HG02623 (cell line): ENCODE measurements at regions not wholly inside any gene's neighbourhood (a gene's known extent, or its start where the extent isn't known, plus 50 kb on each side); places are given as distances from the start of the nearest gene placed in this dataset.
"Not testable (repeated sequence)": the region's sequence is repeated elsewhere in the genome, so short reads cannot be mapped to it uniquely, and the experiment has no call there.

Source experiments
- ATAC-seq: cut with Tn5 transposase; IDR thresholded peaks from one replicate; pipeline ENCODE4 v1.9.1; 2021; ENCODE audit warnings: moderate library complexity; ENCODE audit not compliant: unreplicated experiment

GRCh38 chr15:20204177-20204866 is 337.3 kb downstream of the GOLGA6L6 start:
- ATAC-seq: not testable (repeated sequence)

DNA sequence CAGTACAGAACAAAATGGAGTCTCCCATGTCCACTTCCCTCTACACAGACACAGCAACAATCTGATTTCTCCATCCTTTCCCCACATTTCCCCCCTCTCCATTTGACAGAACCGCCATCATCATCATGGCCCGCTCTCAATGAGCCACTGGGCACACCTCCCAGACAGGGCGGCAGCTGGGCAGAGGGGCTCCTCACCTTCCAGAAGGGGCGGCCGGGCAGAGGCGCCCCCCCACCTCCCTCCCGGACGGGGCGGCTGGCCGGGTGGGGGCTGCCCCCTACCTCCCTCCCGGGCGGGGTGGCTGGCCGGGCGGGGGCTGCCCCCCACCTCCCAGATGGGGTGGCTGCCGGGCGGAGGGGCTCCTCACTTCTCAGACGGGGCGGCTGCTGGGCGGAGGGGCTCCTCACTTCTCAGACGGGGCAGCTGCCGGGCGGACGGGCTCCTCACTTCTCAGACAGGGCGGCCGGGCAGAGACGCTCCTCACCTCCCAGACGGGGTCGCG is 337.9 kb downstream of the GOLGA6L6 start:
- ATAC-seq: not testable (repeated sequence)

DNA sequence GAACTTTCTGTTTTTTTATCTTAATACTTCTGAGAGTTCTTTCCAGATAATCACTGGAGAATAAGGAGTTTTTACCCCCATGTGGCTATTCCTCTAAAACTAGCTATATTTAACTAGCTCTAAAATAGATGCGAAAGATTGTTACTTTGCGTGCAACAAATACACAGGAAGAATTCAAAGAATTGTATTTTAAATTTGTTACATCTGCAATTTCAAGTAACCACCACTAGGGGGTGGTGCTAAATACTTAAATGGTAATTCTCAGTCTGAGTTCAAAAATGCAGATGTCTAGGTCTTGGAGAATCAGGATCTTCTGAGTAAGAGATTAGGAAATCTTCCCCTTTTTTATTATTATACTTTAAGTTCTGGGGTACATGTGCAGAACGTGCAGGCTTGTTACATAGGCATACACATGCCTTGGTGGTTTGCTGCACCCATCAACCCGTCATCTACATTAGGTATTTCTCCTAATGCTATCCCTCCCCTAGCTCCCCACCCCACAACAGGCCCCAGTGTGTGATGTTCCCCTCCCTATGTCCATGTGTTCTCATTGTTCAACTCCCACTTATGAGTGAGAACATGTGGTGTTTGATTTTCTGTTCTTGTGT is 346.9 kb downstream of the GOLGA6L6 start:
- not testable (repeated sequence) for ATAC-seq

GRCh38 chr15:20192982-20193929 is 348.3 kb downstream of the GOLGA6L6 start:
- peak; percentile 91 for ATAC-seq

DNA sequence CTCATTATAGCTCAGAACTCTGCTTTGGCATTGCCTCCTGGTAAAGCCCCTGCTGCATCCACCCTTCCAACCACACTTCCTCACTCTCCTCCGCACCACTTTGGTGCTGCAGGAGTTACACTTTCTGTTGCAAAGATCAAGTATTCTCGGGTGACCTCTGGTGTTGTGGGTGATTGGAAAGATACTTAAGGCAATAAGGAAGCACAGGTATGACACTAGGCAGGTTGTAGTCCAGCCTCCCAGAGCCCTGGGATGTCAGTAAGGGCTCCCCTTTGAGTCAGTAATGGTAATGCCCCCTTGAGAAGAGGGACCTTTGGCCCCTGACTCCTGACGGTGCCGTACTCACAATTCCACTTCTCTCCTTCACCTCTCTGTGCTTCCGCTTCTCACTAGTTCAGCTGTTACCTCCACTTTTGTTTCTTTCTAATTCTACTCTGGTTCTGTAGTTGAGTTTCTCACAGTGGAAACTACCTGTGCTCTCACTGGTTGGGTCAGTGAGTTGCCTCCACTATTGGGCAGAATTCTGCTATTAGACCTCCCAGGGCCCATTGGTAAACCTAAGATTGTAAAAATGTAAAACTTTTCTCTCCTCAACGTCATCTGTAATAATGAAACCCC is 350.0 kb downstream of the GOLGA6L6 start:
- not testable (repeated sequence) for ATAC-seq

DNA sequence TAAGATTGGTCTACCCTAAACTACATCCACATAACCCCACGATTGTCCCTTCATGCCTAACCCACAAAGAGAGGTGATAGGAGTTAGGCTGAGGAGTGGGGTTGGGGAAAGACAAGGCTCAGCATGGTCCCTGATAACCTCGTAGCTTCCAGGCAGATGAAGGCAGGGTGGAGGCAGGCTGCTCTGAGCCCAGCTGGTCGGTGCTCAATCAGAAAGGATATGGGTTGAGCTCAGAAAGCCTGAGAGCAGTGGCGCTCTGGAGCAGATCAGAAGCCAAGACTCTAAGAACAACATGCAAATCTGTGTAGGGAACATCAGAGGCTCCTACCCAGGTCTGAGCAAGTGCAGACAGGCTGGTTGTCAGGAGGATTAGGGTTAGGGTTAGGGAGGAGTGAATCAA is 353.0 kb downstream of the GOLGA6L6 start:
- not testable (repeated sequence) for ATAC-seq

DNA sequence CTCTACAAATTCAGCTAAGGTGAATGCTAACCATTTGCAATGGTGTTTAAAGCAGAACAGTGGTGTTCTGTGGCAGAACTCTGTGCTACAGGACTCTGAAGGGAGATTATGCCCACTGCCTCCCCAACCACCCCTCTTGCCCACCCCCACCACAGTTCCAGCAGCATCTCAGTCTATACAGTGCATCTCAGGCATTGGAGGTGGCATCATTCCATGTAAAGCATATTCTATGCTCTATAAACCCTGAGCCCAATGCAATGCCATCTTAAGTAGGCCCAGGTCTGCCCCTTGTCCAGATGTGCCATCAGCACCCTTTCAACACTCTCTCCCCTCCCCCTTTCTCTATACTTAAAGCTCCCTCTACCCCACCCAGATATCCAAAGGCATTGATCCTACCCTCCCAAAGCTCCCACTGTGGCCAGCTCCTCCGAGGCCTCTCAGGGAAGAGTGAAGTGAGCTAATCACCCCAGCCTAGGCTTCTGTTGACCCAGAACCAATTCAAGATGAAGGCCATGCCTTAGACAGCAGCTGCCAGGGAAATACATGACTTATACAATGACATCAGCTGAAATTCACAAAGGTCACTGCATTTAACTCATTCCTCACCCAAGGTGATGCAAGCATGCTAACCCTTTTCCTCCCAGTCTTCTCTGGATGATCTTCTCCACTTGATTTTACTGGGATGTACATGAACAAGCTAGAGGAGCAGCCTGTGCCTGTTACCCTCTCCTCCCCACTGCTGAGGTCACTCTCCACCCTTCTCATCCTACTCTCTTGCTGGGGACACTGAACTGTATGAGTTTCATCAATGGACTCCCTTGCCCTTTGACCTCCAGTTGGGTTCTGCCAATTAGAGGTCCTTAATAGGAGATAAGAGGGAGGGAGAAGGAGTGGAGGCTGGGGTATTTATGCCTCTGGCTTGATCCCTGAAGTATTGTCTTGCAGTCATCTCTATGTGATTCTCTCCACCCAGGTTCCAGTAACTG is 353.9 kb downstream of the GOLGA6L6 start:
- ATAC-seq: not testable (repeated sequence)

DNA sequence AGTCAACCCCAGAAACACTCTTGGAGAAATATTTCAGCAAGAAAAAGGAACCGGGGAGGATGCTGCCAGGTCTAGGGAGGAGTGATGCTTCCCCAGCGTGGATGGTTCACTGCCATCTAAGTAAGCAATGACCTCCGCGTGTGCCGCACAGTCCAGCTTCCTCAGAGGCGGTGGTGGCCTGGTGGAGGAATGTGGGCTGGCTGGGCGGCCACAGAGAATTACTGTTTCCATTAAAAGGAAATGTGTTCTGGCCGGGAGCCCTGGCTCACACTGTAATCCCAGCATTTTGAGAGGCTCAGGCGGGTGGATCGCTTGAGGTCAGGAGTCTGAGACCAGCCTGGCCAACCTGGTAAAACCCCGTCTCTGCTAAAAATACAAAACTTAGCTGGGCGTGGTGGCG is 356.7 kb downstream of the GOLGA6L6 start:
- not testable (repeated sequence) for ATAC-seq

- not testable (repeated sequence) for ATAC-seq
Measured at GRCh38 chr15:20168221-20168620, 373.4 kb downstream of the GOLGA6L6 start.

DNA sequence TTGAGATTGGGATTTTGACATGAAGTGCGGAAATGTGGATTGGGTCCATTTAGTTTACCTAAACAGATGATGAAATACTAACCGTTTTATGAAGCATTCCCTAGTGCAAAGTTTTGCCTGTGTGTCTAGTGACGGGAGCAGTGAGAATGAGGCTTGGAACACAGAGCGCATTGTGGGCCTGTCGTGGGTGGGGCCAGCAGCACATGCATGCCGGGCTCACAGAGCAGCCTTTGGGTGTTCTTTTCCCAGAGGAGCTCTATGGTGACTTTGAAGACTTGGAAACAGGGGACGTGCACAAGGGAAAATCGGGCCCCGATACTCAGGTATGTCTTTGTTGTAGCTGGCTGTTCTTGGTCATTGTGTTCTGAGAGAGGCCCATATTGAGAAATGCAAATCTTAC is 388.1 kb downstream of the GOLGA6L6 start:
- not testable (repeated sequence) for ATAC-seq

- not testable (repeated sequence) for ATAC-seq
Measured at GRCh38 chr15:20148679-20149078, 392.9 kb downstream of the GOLGA6L6 start.

GRCh38 chr15:20148008-20148407 is 393.6 kb downstream of the GOLGA6L6 start:
- not testable (repeated sequence) for ATAC-seq

GRCh38 chr15:20144333-20145036 is 397.1 kb downstream of the GOLGA6L6 start:
- ATAC-seq: not testable (repeated sequence)

GRCh38 chr15:20142906-20143305 is 398.7 kb downstream of the GOLGA6L6 start:
- ATAC-seq: not testable (repeated sequence)

GRCh38 chr15:20142410-20142809 is 399.2 kb downstream of the GOLGA6L6 start:
- not testable (repeated sequence) for ATAC-seq

DNA sequence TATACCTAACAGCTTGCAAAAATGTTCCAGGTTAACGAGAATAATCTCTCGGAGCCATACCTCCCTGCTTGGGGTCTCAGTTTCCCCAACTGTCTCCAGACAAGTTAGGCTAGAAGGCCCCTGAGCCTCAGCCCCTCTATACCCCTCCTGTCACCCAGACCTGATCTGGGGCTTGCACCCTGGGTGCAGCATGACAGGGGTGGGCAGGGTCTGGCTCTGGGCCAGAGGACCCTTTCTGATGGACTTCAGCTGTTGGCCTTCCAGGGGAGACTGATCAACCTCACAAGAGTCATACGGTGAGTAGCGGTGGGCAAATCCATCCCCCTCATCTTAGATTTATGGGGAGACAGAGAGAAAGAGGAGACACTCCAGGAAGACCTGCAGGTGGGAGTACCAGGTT is 416.9 kb downstream of the GOLGA6L6 start:
- not testable (repeated sequence) for ATAC-seq

DNA sequence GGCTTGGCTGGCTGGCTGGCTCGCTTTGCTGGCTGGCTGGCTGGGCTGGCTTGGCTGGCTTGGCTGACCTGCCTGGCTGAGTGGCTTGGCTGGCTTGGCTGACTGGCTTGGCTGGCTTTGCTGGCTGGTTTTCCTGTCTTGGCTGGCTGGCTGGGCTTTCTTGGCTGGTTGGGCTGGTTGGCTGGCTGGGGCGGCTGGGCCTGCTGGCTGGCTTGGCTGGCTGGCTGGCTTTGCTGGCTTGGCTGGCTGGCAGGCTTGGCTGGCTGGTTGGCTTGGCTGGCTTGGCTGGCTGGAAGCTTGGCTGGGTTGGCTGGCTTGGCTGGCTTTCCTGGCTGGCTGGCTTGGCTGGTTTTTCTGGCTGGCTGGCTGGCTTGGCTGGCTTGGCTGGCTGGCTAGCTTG is 435.6 kb downstream of the GOLGA6L6 start:
- ATAC-seq: no peak

- ATAC-seq: not testable (repeated sequence)
Measured at GRCh38 chr15:20105011-20105990, 436.3 kb downstream of the GOLGA6L6 start.
